ENCODE measurements at regions not wholly inside any gene's neighbourhood (a gene's known extent, or its start where the extent isn't known, plus 50 kb on each side); places are given as distances from the start of the nearest gene placed in this dataset.

DNA sequence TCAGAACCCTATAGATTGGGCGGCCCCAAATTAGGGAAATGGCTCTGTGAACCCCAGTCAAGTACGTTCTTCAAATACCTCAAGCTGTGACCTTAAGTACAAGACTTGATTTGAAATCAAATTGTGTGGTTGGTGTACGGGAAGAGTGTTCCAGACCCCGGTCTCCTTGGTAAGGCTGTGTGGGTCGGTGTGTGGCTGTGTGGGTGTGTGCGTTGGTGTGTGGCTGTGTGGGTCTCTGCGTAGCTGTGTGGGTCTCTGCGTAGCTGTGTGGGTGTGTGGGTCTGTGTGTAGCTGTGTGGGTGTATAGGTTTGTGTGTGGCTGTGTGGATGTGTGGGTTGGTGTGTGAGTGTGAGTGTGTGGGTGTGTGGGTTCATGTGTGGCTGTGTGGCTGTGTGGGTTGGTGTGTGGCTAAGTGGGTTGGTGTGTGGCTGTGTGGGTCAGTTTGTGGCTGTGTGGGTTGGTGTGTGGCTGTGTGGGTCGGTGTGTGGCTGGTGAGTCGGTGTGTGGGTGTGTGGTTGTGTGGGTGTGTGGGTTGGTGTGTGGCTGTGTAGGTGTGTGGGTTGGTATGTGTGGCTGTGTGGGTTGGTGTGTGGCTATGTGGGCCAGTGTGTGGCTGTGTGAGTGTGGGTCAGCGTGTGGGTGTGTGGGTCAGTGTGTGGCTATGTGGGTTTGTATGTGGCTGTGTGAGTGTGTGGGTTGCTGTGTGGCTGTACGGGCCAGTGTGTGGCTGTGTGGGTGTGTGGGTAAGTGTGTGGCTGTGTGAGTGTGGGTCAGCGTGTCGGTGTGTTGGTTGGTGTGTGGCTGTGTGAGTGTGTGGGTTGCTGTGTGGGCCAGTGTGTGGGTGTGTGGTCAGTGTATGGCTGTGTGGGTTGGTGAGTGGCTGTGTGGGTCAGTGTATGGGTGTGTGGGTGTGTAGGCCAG, 238.7 kb upstream of the ZFHX3 start:
- ChIA-PET POLR2A (no interaction called here), CTCF (no interaction called here)
- TF ChIP-seq LEF1 (IDR thresholded peaks at IDR 0.05; ENCODE audit: borderline replicate concordance) (no peak), ZNF384 (IDR thresholded peaks at IDR 0.05) (no peak)
- no peak for DNase-seq (ENCODE audit: extremely low spot score)

DNA sequence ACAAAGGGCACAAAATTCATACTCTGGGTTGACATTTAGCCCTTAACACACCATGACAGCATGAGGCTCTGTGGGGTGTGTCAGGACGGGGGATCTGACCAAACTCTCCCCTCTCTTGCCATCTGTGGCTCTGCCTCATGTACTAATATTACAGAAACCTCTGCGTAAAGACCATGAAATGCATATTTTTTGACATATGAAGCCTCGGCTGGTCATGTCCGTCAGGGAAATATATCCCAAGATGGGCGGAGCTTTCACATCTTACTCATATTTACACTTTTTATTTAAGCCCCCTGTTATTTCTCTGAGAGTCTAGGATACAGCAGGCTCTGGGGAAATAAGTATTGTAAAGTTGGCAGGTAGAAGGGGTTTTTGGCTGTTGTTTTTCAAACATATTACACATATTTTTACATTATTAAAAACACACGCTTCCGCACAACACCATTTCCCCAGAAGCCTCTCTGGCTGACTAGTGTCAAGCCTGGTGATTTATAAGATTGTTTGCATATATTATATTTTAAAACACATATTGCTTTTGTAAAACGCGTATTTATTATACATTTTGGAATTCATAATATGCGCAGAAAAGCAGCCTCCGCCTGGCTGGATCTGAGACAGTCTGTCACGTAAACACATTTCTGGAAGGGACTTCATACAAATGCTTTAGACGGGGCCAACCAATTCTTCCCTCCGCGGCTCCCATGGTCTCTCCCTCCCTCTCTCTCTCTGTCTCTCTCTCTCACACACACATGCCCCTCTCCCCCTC, 237.7 kb upstream of the ZFHX3 start:
- TF ChIP-seq ELF4 (IDR thresholded peaks at IDR 0.05) (no peak), FOXA1 (IDR thresholded peaks at IDR 0.05) (no peak), SP1 (IDR thresholded peaks at IDR 0.05) (no peak), TARDBP (IDR thresholded peaks at IDR 0.05) (no peak), L3MBTL2 (conservative IDR thresholded peaks at IDR 0.05) (no peak), BHLHE40 (IDR thresholded peaks at IDR 0.05; ENCODE audit: borderline replicate concordance) (no peak), CTBP1 (IDR thresholded peaks at IDR 0.05; ENCODE audit: borderline replicate concordance) (no peak), ZNF384 (IDR thresholded peaks at IDR 0.05) (no peak), ARNT (IDR thresholded peaks at IDR 0.05) (no peak), FOXK2 (IDR thresholded peaks at IDR 0.05) (no peak)
- TF ChIP-seq, protein P1, sequence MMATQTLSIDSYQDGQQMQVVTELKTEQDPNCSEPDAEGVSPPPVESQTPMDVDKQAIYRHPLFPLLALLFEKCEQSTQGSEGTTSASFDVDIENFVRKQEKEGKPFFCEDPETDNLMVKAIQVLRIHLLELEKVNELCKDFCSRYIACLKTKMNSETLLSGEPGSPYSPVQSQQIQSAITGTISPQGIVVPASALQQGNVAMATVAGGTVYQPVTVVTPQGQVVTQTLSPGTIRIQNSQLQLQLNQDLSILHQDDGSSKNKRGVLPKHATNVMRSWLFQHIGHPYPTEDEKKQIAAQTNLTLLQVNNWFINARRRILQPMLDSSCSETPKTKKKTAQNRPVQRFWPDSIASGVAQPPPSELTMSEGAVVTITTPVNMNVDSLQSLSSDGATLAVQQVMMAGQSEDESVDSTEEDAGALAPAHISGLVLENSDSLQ (IDR thresholded peaks at IDR 0.05), result no peak
- POLR2A ChIA-PET, result no interaction called here
- no peak for DNase-seq (ENCODE audit: extremely low spot score)
- CTCF ChIA-PET, result no interaction called here

DNA sequence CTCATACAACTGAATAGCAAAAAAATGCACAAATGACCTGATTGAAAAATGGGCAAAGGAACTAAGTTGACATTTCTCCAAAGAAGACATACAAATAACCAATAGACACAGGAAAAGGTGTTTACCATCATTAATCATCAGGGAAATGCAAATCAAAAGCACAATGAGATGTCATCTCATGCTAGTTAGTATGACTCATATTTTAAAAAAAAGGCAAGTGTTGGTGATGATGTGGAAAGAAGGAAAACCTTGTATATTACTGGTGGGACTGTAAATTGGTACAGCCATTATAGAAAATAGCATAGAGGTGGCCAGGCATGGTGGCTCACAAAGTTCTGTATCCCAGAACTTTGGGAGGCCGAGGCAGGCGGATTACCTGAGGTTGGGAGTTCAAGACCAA, 232.5 kb upstream of the ZFHX3 start:
- no peak for TF ChIP-seq CTBP1 (IDR thresholded peaks at IDR 0.05; ENCODE audit: borderline replicate concordance)
- TF ChIP-seq, protein P1 (IDR thresholded peaks at IDR 0.05), result no peak
- TF ChIP-seq HDGF (IDR thresholded peaks at IDR 0.05; ENCODE audit: borderline replicate concordance), result no peak
- no peak for TF ChIP-seq L3MBTL2 (conservative IDR thresholded peaks at IDR 0.05)
- no peak for TF ChIP-seq ARNT (IDR thresholded peaks at IDR 0.05)
- no peak for TF ChIP-seq ZNF384 (IDR thresholded peaks at IDR 0.05)
- no peak for TF ChIP-seq BHLHE40 (IDR thresholded peaks at IDR 0.05; ENCODE audit: borderline replicate concordance)
- TF ChIP-seq FOXM1 (IDR thresholded peaks at IDR 0.05; ENCODE audit: borderline replicate concordance), result no peak
- TF ChIP-seq ELF4 (IDR thresholded peaks at IDR 0.05), result no peak
- TF ChIP-seq FOXA1 (IDR thresholded peaks at IDR 0.05), result no peak
- TF ChIP-seq TARDBP (IDR thresholded peaks at IDR 0.05), result no peak
- no peak for DNase-seq (ENCODE audit: extremely low spot score)
- ChIA-PET CTCF (no interaction called here), POLR2A (no interaction called here)

DNA sequence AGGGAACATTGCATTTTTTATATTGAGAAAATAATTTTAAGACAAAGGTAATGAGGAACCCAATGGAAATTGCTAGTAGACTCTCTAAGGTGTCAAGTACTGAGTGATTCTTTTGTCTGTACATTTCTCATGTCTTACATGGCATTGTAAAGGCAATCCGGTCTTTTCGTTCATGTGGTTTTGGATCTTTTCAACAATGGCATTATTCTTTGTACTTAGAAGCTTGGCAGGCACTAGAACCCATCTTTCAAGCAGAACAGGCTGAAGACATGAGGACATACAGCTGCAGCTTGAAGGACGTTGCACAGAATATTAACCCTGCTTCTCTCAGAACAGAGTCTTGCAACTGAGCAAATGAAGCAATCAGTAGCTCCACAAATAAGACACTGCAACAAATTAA, 231.5 kb upstream of the ZFHX3 start:
- TF ChIP-seq HDGF (IDR thresholded peaks at IDR 0.05; ENCODE audit: borderline replicate concordance), result no peak
- TF ChIP-seq SUZ12 (IDR thresholded peaks at IDR 0.05), result no peak
- TF ChIP-seq L3MBTL2 (conservative IDR thresholded peaks at IDR 0.05), result no peak
- ChIA-PET POLR2A (no interaction called here), CTCF (interaction anchor here (0.8 kb wide), 1 partner anchor 266 kb away, joined by 3 read pairs; no protein-coding TSS in a partner anchor)
- DNase-seq (ENCODE audit: extremely low spot score), result no peak

DNA sequence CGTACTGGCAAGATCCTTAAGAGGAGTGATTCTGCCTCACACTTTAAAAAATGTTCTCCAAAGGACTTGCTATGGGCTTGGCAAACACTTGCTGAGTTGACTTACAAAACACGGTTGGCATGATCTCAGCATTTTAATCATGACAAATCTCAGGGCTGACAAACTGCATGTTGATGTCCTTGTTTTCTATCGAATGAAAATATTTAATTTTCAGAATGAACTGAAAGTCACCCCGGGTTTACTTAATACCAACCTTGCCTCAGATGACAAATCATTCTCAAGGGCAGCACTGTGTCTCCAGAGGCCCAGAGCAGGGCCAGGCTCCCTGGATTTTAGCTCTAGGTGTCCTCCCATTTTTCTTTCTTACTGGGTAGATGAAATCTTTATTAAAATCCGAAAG, 229.1 kb upstream of the ZFHX3 start:
- ChIA-PET POLR2A (no interaction called here), CTCF (no interaction called here)
- DNase-seq (ENCODE audit: extremely low spot score), result no peak
- TF ChIP-seq, protein P1 (IDR thresholded peaks at IDR 0.05), result no peak
- TF ChIP-seq CTBP1 (IDR thresholded peaks at IDR 0.05; ENCODE audit: borderline replicate concordance), result no peak
- TF ChIP-seq HDGF (IDR thresholded peaks at IDR 0.05; ENCODE audit: borderline replicate concordance), result no peak
- TF ChIP-seq L3MBTL2 (conservative IDR thresholded peaks at IDR 0.05), result no peak
- no peak for TF ChIP-seq FOXK2 (IDR thresholded peaks at IDR 0.05)
- no peak for TF ChIP-seq NFRKB (IDR thresholded peaks at IDR 0.05)
- no peak for TF ChIP-seq FOXM1 (IDR thresholded peaks at IDR 0.05; ENCODE audit: borderline replicate concordance)
- no peak for TF ChIP-seq TARDBP (IDR thresholded peaks at IDR 0.05)
- no peak for TF ChIP-seq ARNT (IDR thresholded peaks at IDR 0.05)
- no peak for TF ChIP-seq BHLHE40 (IDR thresholded peaks at IDR 0.05; ENCODE audit: borderline replicate concordance)
- no peak for TF ChIP-seq SP1 (IDR thresholded peaks at IDR 0.05)
- no peak for TF ChIP-seq ZNF384 (IDR thresholded peaks at IDR 0.05)
- TF ChIP-seq LEF1 (IDR thresholded peaks at IDR 0.05; ENCODE audit: borderline replicate concordance), result no peak
- no peak for TF ChIP-seq SUZ12 (IDR thresholded peaks at IDR 0.05)
- no peak for TF ChIP-seq FOXA1 (IDR thresholded peaks at IDR 0.05)
- TF ChIP-seq ELF4 (IDR thresholded peaks at IDR 0.05), result no peak

- ChIA-PET POLR2A (no interaction called here), CTCF (no interaction called here)
- DNase-seq (ENCODE audit: extremely low spot score), result no peak
- TF ChIP-seq L3MBTL2 (conservative IDR thresholded peaks at IDR 0.05) (no peak), ARNT (IDR thresholded peaks at IDR 0.05) (no peak), FOXA1 (IDR thresholded peaks at IDR 0.05) (no peak), FOXK2 (IDR thresholded peaks at IDR 0.05) (no peak), SUZ12 (IDR thresholded peaks at IDR 0.05) (no peak), FOXM1 (IDR thresholded peaks at IDR 0.05; ENCODE audit: borderline replicate concordance) (no peak), NFRKB (IDR thresholded peaks at IDR 0.05) (no peak), ZNF384 (IDR thresholded peaks at IDR 0.05) (no peak), SP1 (IDR thresholded peaks at IDR 0.05) (no peak), CTBP1 (IDR thresholded peaks at IDR 0.05; ENCODE audit: borderline replicate concordance) (no peak), LEF1 (IDR thresholded peaks at IDR 0.05; ENCODE audit: borderline replicate concordance) (no peak), TARDBP (IDR thresholded peaks at IDR 0.05) (no peak), ELF4 (IDR thresholded peaks at IDR 0.05) (no peak), HDGF (IDR thresholded peaks at IDR 0.05; ENCODE audit: borderline replicate concordance) (no peak), BHLHE40 (IDR thresholded peaks at IDR 0.05; ENCODE audit: borderline replicate concordance) (no peak)
- TF ChIP-seq, protein P1 (IDR thresholded peaks at IDR 0.05), result no peak
Measured at GRCh38 chr16:73275448-73275847, 227.5 kb upstream of the ZFHX3 start.

All from HEK293T (cell line).